GM21786 (cell line): ENCODE measurements at regions not wholly inside any gene's neighbourhood (a gene's known extent, or its start where the extent isn't known, plus 50 kb on each side); places are given as distances from the start of the nearest gene placed in this dataset.

Experiments
- ATAC-seq: cut with Tn5 transposase; IDR thresholded peaks from one replicate; pipeline ENCODE4 v1.9.1; 2021; ENCODE audit not compliant: unreplicated experiment

DNA sequence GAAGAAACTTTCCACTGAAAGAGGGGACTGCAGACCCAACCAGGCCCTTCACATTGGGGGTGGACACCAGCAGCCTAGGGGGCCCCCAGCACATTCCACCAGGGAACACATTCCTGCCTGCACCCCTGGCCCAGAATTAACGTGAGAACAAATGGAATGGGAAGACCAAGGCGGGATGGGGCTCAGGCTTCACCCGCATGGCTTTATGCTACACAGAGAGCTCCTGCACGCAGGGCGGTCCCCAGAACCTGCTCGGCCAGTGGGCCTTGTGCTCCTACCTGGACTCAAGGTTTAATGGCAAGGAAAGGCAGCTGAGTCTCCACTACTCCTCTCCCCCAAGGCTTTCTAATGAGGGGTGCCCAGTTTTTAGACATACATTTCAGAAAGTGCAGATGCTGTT is 146.3 kb upstream of the GPR26 start:
- ATAC-seq: no peak

DNA sequence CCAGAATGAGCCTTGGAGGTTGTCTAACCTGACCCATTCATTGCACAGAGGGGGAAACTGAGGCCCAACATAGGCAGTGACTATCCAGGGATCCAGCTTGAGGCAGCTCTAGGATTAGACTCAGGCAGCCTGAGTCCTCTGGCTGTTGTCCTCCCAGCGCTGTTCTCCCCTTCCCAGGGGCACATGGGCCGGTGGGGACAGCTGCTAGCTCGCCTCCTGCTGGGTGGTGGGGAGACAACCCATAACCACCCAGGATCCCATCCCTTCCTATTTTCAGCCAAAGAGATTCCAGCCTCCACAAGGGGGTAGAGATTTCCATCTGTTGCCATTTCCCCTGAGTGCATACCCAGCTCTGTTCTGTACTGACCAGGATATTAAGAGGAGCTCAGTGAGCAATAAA is 145.1 kb upstream of the GPR26 start:
- no peak for ATAC-seq

DNA sequence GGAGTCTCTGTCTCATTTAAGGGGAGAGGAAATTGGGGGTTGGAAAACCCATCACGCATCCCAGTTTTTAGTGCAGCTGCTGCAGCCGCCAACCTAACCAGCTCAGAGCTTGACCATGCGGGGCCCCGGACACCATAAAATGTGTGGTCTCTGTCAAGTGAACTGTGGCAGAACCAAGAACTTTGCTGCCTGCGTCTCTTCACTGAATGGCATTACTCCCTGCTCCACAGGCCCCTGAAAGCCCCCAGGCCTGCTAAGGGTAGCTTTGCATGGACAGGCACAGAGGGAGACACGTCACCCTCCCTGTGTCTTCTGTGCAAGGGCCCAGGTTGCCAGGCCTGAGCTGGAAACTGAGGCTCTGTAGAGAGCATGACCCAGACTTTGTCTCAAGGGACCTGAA is 144.6 kb upstream of the GPR26 start:
- no peak for ATAC-seq

DNA sequence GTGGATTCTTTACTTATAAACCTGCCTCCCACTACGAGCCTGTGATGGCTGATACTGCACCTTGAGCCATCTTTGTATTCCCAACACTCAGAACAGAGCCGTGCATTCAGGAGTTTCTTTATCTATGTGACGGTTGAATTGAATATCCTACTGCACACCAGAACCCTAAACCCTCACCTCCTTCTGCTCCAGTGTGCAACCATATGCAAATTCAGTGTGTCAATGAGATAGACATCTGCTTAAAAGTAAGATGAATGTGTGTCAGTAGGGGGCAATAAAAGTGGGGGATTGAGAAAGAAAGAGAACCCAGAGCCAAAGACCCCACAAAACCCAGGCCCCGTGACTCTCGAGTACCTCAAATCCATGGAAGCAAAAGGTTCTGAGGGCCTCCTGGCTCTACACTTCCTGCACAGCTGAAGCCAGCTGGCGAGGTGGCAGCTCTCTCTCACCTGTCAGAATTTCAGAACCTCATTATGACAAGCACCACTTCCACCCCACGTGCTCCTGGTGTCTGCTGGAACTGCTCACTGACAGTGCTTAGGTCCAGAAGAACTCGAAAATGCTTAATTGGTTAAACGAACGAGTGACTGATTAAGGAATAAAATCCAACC is 143.3 kb upstream of the GPR26 start:
- ATAC-seq: peak; percentile 62

DNA sequence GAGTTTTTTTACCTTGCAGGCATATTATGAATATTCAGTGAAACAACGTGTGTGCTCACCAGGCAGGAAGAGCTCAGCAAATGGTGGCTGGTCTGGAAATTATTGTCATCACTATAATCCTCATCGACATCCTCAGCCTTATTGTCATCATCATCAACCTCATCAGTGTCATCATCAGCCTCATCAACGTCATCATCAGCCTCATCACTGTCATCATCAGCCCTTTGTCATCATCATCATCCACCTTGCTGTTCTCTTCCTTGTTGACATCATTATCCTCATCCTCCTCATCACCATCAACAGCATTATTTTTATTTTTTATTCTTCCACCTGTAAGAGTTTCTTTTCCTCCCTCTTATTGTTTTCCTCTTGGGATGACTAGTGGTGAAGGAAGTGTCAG is 142.3 kb upstream of the GPR26 start:
- no peak for ATAC-seq

DNA sequence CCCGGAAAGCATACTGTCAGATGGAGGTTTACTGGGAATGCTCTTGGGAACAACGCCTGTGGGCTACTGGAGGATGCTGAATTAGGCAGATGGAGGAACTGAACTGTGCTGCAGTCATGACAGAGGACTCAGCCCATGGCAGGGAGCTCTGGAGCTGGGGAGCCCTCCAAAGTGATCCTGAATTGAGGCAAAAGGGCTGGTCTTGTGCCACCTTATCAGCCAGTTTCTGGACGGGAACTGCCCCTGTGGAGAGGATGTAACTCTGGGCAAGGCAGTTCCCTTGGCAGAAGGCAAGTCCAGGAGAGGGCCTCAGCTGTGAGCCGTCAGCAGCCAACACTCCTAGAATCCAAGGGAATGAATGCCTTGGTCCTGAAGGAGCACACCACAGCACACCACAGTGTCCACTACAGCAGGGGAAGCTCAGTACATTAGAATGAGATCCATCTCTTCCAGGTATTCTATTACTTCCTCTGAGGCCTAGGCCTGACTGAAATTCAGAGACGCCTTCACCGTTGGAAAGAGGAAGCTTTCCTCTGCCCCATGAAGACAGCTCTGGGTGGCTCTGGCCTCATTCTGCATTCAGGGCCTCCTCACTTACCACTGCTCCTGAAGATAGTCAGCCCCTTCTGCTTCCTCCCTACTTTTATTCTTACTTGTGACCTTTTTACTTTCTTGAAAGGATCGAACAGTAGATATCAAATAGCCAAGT is 139.6 kb upstream of the GPR26 start:
- ATAC-seq: no peak

DNA sequence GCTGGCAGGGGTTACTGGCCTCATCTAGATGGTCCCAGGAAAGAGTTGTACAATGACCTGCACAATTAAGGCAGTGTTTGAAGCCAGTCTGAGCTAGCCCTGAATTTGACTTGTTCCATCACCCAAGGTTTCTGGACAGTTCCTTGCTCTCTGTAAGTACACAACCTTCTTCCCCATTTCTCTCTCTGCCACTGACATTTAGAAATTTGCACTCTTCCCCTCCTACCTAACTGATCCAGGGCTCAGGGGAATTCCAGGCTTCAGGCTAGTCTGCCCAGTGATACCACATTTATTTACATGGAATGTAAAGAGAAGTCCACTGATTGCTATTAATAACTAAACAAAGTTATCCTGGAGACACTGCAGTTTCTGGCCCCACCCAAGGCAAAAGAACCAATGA is 139.0 kb upstream of the GPR26 start:
- ATAC-seq: no peak

DNA sequence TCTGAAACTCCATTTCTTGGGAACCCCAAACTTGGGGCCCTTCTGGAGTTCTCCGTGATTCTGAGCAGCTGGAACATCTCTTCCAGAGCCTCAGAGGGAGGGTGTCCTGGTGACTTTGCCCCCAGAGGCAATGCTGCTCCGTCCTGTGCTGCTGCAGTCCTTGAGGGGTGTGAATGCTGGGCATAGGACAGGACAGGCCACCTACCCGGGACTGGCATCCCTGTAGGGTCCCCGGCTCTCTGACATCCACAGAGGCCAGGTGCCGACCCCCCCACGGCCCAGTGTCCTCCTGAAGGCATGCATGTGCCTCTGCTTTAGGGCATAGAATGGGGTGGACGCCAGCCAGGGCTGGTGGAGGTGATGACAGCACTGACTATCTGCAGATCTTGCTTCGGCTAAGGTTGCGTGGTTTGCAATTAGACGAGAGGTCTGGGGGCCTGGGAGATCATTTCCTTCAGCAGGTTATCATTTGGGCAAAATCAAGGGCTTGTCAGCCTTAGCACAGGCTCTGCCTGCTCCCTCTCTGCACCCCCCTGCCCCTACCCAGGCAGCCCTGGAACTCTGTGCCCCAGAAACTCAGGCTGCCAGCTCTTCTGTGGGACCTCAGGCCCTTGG is 136.9 kb upstream of the GPR26 start:
- no peak for ATAC-seq

DNA sequence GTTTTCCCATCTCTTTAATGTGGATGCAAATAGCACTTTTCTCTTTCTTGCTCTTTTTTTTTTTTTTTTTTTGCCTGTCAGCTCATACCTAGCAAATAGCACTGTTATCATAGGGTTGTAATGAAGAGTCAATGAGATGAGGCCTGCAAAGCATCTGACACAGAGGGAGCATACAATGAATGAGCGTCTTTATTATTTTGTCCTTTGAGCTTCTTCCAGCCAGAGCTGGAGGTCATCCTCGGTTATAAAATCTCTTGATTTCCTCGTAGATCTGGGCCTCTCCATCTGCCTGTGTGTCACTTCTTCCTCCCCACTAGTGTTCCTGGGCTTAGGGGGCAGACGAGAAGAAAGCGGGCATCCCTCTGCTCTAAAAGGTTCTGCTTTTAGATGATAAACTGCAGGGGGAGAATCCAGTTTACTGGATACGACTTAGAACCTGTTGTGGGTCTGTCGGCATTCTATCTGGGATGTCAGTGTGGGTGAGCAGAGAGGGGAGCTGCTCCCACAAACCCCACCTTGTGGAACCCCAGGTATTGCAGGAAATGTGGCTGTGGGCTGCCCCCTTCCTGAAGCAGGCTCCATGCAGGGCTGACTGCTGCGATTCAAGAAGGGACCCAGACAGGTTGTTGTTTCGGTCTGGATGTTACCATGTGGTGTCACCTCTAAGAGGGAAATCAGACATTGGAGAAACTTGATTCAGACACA is 135.8 kb upstream of the GPR26 start:
- ATAC-seq: no peak

DNA sequence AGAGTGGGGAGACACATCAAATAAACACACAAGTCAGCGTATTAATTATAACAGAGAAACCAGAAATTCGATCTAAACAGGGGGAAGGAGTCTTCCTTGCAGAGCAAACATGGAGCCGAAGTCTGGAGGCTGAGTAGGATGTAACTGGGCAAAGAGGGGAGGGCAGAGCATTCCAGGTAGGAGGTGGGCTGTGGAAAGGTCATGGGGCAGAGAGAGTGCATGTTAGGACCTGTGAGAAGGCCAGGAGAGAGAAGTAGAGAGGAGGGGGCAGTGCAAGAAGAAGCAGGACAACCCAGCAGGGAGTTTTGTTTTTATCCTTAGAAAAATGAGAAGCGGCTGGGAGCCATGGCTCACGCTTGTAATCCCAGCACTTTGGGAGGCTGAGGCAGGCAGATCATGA is 130.8 kb upstream of the GPR26 start:
- ATAC-seq: no peak

DNA sequence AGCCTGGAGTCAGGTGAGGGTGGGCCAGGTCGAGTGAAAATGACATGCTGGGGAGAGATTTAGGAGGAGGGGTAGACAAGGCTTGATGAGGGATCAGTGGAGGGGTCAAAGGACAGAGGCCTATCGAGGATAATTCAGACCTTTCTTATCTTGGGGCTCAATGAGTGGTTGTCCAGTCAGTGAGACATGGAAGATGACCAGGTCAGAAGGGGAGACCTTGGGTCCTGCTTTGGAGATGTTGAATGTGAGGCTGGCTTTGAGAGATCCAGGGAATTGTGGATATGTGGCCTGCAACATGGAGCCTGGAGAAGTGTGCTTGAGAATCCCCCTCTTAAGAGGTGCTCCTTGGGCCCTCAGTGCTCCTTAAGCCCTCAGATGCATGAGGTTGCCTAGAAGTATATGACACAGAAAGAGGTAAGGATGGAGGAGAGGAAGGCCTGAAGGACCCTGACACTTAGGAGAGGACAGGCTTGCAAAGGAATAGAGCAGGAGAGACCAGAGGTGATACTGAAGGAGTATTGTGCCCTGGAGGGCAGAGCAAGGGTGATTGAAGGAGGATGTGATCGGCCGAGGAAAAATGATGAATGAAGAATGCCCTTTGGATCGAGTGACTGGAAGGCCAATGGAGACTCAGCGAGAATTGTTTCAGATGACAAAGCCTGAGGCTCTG is 129.8 kb upstream of the GPR26 start:
- ATAC-seq: no peak

DNA sequence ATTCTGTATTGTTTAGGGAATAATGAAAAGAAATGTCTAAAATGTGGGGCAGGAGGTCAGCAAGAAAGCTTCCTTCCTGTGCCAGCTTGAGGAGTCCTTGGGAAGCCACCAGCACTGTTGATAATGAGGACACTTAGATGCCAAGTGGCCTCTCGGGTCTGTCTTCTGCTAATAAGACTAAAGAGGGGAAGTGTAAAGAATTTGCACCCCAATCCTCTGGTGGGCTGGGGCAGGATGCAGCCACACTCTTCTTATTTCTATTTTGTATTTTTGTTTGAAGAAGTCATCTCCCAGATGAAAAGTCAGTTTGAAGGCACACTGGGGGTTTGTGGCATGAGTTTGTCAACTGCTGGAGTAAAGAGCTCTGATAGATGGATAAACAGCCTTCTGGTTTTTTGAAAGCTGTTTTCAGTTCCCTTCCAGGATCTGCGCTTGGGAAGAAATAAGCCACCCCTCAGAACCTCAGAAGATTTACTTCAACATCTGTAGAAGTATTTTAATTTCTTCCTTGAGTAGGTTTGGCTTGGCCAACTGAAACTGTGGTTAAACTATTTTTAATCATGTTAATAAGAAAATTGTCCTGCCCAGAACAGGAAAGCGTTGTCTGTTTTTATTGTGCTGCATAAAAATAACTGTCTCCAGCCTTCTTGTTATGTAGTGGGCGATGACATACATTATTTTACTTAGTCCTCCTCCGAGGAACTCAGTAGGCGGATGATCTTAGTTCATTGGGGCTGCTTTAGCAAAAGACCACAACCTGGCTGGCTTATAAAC is 128.8 kb upstream of the GPR26 start:
- no peak for ATAC-seq

DNA sequence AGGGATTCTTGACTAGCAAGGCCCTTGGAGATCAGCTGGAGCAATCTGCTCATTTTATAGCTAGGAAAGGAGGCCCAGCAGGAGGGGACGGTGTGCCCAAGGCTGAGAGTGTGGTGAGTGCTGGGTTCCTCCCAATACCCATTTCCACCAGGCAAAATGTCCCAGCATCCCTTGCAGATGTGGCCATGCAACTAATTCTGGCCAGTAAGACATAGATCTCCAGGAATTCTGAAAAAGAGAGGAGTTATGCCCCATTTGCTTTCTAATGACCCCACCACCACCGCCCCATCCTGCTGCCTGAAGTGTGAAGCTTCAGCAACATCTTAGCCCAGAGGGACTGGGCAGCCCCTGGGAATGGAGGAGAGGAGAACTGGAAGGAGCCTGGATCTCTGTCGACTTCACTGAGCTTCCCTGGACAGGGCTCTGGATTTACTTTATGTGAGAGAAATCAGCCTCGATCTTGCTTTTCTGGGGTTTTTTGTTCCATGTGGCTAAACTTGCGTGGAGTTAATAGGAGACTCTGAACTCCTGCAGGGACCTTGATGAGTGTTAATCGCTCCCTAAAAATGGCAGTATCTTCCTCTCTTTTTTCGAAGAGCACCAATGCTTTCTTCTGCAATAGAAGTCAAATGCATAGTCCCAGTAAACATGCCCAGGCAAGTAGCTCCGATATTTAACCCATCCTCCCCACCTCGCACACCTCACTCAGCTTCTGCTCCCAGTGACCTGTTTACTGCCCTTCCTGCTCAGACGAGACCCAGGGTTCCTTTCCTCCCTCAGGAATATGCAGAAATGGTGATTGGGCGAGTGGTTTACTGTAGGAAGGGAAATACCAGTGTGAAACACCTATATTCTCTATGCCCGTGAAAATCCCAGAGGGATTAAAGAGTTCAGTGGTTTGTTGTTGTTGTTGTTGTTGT is 127.5 kb upstream of the GPR26 start:
- ATAC-seq: no peak

DNA sequence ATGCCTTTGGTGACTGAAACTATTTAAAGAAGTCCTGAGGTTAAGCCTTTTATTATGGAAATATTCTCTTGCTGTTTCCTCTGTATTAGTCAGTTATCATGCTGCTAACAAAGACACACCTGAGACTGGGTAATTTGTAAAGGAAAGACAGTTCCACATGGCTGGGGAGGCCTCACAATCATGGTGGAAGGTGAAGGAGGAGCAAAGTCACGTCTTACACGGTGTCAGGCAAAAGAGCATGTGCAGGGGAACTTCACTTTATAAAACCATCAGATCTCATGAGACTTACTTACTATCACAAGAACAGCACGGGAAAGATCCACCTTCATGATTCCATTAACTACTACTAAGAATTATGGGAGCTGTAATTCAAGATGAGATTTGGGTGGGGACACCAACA is 121.2 kb upstream of the GPR26 start:
- ATAC-seq: no peak

DNA sequence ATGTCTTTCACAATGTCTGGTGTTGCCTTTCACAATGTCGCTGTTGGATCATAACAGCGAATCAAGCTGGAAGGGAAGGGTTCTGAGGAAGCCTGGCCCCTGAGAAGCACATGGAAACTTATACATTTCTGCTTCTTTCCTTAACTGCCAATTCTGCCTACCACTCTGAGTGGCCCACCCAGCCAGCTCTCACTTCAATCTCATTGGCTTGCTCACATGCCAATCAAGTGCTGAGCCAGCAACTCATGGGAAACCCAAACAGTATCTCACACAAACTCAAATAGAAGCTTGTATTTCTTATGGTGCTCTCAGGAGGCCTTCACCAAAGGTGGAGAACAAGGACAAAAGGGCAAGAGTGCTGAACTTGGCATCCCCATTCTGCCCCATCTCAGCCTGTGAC is 117.4 kb upstream of the GPR26 start:
- no peak for ATAC-seq

DNA sequence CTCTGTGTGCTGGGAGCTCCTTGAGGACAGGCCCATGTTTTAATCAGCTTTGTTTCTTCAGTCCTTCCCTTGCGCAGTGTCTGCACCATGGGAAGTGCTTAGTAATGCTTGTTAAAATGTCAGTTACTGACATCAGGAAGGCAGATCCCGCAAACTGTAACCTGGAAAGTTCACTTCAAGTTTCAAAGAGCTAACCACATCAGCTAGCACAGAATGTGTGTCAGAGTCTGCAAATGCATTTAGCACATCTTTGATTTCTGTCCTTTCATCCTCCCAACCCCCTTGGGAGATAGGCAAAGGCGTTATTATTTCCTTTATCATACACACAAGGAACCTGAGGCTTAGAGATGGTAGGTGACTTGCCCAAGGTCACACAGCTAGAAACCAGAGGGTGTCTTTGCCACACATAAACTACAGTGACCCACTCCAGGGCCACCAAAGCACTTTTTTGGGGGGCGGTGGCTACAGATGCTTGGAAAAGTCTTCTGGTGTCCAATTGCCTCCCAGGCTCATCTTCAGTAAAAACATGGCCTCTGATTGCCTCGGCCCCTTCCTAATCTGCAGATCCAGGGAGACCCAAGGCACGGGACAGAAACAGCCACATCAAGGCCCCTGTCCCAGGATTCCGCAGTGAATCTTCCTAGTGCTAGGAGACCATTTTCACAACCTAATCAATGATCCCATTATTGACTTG is 116.2 kb upstream of the GPR26 start:
- ATAC-seq: no peak

DNA sequence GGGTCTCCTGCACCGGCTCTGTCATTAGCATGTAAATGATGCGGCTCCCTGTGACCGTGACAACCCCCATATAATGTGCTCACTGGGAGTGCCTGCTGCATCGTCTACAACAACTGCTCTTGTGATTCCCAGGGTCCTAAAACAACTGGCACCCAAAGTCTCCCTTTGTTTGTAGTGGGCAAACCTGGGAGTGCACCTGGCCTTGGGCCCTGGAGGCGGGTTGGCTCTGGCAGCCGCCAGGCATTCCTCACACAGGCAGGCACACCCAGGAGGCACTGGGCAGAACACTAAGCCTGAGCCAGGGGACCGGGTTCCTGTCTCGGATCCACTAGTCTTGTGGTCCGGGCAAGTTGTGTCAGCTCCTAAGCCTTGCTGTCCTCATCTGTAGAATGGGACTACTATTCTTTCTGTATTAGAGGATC is 115.5 kb upstream of the GPR26 start:
- no peak for ATAC-seq

DNA sequence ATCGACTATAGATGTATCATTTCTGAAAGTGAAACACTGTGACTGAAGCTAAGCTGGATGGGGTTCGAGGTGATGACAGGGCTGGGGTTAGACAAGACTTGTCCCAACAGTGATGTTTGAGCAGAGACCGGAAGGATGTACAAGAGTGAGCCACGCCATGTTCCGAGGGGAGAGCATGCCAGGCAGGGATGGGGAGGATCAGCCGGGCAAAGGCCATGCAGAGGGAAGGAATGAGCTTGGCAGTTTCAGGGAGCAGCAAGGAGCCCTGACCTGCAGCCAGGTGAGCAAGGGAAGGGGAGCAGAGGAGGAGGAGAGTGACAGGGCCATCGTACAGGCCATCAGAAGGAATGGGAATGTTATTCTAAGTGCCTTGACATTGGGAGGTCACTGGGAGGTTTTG is 114.9 kb upstream of the GPR26 start:
- ATAC-seq: no peak
